SK-N-SH (cell line): ENCODE measurements at regions not wholly inside any gene's neighbourhood (a gene's known extent, or its start where the extent isn't known, plus 50 kb on each side); places are given as distances from the start of the nearest gene placed in this dataset.

Experiments used
- CTCF ChIA-PET: fragments of 300-600, 350-600 bp; formaldehyde crosslinking; extraction: SDS; loops from one replicate; lab custom pipeline; 2021; lab: Yijun Ruan, JAX
- POLR2A ChIA-PET: fragments of 350-600 bp; sonication (Branson Sonifier 250); formaldehyde crosslinking; extraction: SDS; loops from one replicate; lab custom pipeline; 2020; ENCODE audit warnings: antibody characterized with exemption, inconsistent platforms; lab: Yijun Ruan, JAX
- DNase-seq: peaks from one replicate; pipeline ENCODE4 v3.0.0; 2012
- H2AFZ ChIP-seq: fragments of 200-600 bp; sonication (generic); 2 replicates; pipeline ENCODE4 v1.8.1; 2016; ENCODE audit warnings: antibody characterized with exemption, mild to moderate bottlenecking, low read depth
- H3F3A ChIP-seq: fragments of 200-600 bp; sonication (generic); replicated peaks from 2 replicates; pipeline ENCODE3; 2016; ENCODE audit warnings: antibody characterized with exemption, mild to moderate bottlenecking; ENCODE audit not compliant: insufficient read depth
- H3K27ac ChIP-seq, 2 experiments: fragments of 200-500 bp in 1 of 2; fragments of 200-600 bp in 1 of 2; sonication (Bioruptor generic) in 1 of 2; sonication (generic), shearing (Covaris generic) in 1 of 2; 2 replicates each; pipeline versions ENCODE4 v1.5.1 to v1.6.1; 2014 to 2016; ENCODE audit warnings: low read depth in 2 of 2, inconsistent platforms in 1 of 2, low read length in 1 of 2, mild to moderate bottlenecking in 1 of 2, mixed read lengths in 1 of 2
- H3K27me3 ChIP-seq: fragments of 200-600 bp; sonication (generic), shearing (Covaris generic); 2 replicates; pipeline ENCODE4 v1.6.1; 2016; ENCODE audit warnings: mixed run types; ENCODE audit not compliant: insufficient read depth
- H3K36me3 ChIP-seq, 2 experiments: fragments of 200-500 bp in 1 of 2; fragments of 200-600 bp in 1 of 2; sonication (Bioruptor generic) in 1 of 2; sonication (generic) in 1 of 2; replicated peaks in 1 of 2; 2 replicates each; pipeline versions ENCODE3 to v1.5.1; 2014 to 2016; ENCODE audit warnings: low read length in 1 of 2, mild to moderate bottlenecking in 1 of 2; ENCODE audit not compliant: insufficient read depth in 2 of 2, control insufficient read depth in 1 of 2
- H3K4me1 ChIP-seq, 2 experiments: fragments of 200-500 bp in 1 of 2; fragments of 200-600 bp in 1 of 2; sonication (Bioruptor generic) in 1 of 2; sonication (generic), shearing (Covaris generic) in 1 of 2; 2 replicates each; pipeline versions ENCODE4 v1.5.1 to v1.6.1; 2014 to 2016; ENCODE audit warnings: low read depth in 1 of 2, low read length in 1 of 2, mixed run types in 1 of 2; ENCODE audit not compliant: insufficient read depth in 2 of 2, control insufficient read depth in 1 of 2
- H3K4me2 ChIP-seq: fragments of 200-600 bp; sonication (generic), shearing (Covaris generic); 2 replicates; pipeline ENCODE4 v1.6.1; 2017; ENCODE audit warnings: mixed run types
- H3K4me3 ChIP-seq, 2 experiments: fragments of 200-500 bp in 1 of 2; fragments of 200-600 bp in 1 of 2; sonication (Bioruptor generic) in 1 of 2; sonication (generic), shearing (Covaris generic) in 1 of 2; 2 replicates each; pipeline versions ENCODE4 v1.5.1 to v1.8.1; 2014 to 2016; ENCODE audit warnings: low read depth in 2 of 2, inconsistent platforms in 1 of 2, low read length in 1 of 2, mild to moderate bottlenecking in 1 of 2, mixed read lengths in 1 of 2, moderate library complexity in 1 of 2
- H3K79me2 ChIP-seq: fragments of 200-600 bp; sonication (generic); 2 replicates; pipeline ENCODE4 v1.8.1; 2017; ENCODE audit warnings: mild to moderate bottlenecking; ENCODE audit not compliant: insufficient read depth
- H3K9ac ChIP-seq: fragments of 200-600 bp; sonication (generic); 2 replicates; pipeline ENCODE4 v1.6.1; 2017; ENCODE audit warnings: mixed run types
- H3K9me2 ChIP-seq: fragments of 200-600 bp; sonication (generic); 2 replicates; pipeline ENCODE4 v1.6.1; 2017; ENCODE audit warnings: mixed run types
- H3K9me3 ChIP-seq: fragments of 200-600 bp; sonication (generic); 2 replicates; pipeline ENCODE4 v1.6.1; 2017; ENCODE audit warnings: mixed run types, mild to moderate bottlenecking, moderate library complexity
- H4K20me1 ChIP-seq: fragments of 200-600 bp; sonication (generic); 2 replicates; pipeline ENCODE4 v1.6.1; 2017; ENCODE audit warnings: mild to moderate bottlenecking, mixed run types; ENCODE audit not compliant: insufficient read depth
- CHD2 ChIP-seq: fragments of 150-350 bp; IDR thresholded peaks from 2 replicates; pipeline ENCODE4 v1.6.1; 2018; ENCODE audit warnings: low read length; ENCODE audit not compliant: partially characterized antibody
- CTCF ChIP-seq: fragments of 200-600 bp; sonication (generic); IDR thresholded peaks from 2 replicates; pipeline ENCODE4 v1.6.1; 2017; ENCODE audit warnings: antibody characterized with exemption, mild to moderate bottlenecking, moderate library complexity
- JUND ChIP-seq: IDR thresholded peaks from 2 replicates; pipeline ENCODE4 v1.4.0; 2012
- MXI1 ChIP-seq: IDR thresholded peaks from 2 replicates; pipeline ENCODE4 v1.6.1; 2012; ENCODE audit warnings: mild to moderate bottlenecking, low read depth, low read length, improper control_type of control experiment
- NFIC ChIP-seq: IDR thresholded peaks from 2 replicates; pipeline ENCODE4 v1.4.0; 2012; ENCODE audit warnings: borderline replicate concordance
- PBX3 ChIP-seq: IDR thresholded peaks from 2 replicates; pipeline ENCODE4; 2012
- POLR2AphosphoS5 ChIP-seq: IDR thresholded peaks from 2 replicates; pipeline ENCODE4 v1.6.1; 2012; ENCODE audit warnings: low read depth, low read length
- RCOR1 ChIP-seq: fragments of 150-350 bp; IDR thresholded peaks from 2 replicates; pipeline ENCODE4 v1.6.1; 2017; ENCODE audit warnings: antibody characterized with exemption, low read length
- SMC3 ChIP-seq: IDR thresholded peaks from 2 replicates; pipeline ENCODE4 v1.6.1; 2012; ENCODE audit warnings: low read depth, low read length, improper control_type of control experiment
- TCF12 ChIP-seq: IDR thresholded peaks from 2 replicates; pipeline ENCODE4 v1.4.0; 2012
- TEAD4 ChIP-seq: IDR thresholded peaks from 2 replicates; pipeline ENCODE4 v1.4.0; 2012; ENCODE audit warnings: mild to moderate bottlenecking, borderline replicate concordance; ENCODE audit not compliant: insufficient read depth
- USF1 ChIP-seq: IDR thresholded peaks from 2 replicates; pipeline ENCODE4 v1.4.0; 2012; ENCODE audit warnings: low read depth, borderline replicate concordance
- YY1 ChIP-seq: IDR thresholded peaks from 2 replicates; pipeline ENCODE4 v1.4.0; 2012; ENCODE audit warnings: low read depth, mild to moderate bottlenecking
- ZBTB33 ChIP-seq: IDR thresholded peaks from 2 replicates; pipeline ENCODE4 v1.4.0; 2012; ENCODE audit warnings: low read depth, borderline replicate concordance
- WGBS: methylation state at CpG from one replicate; pipeline ENCODE4 v1.1.6; 2017; ENCODE audit warnings: low lambda C conversion rate; 5-methylcytosine and 5-hydroxymethylcytosine counted together

- no peak for TF ChIP-seq RCOR1
- no peak for TF ChIP-seq TEAD4
- TF ChIP-seq CTCF = no peak
- TF ChIP-seq JUND = no peak
These were observed 318.5 kb downstream of the CDK5RAP2 start (continued) for GRCh38 chr9:120261419-120261818.

- POLR2A ChIA-PET = no interaction called here
- H3K4me1 ChIP-seq = no peaks in the 10 kb centered on the region
- H3K9me2 ChIP-seq = no peaks in the 10 kb centered on the region
- no peaks in the 10 kb centered on the region for H3K36me3 ChIP-seq
- no peak overlapping the region for H3K4me2 ChIP-seq
- no peaks in the 10 kb centered on the region for H4K20me1 ChIP-seq
- no peak overlapping the region for H3K4me3 ChIP-seq
- H2AFZ ChIP-seq = no peak overlapping the region
- no peaks in the 10 kb centered on the region for H3F3A ChIP-seq
- no peak for TF ChIP-seq YY1
- no peak for TF ChIP-seq CHD2
- TF ChIP-seq JUND = no peak
- no peak for TF ChIP-seq MXI1
- no peak for TF ChIP-seq TCF12
- no peak for TF ChIP-seq CTCF
- TF ChIP-seq SMC3 = no peak
- no peak for TF ChIP-seq TEAD4
- TF ChIP-seq PBX3 = no peak
- TF ChIP-seq POLR2AphosphoS5 = no peak
- TF ChIP-seq ZBTB33 = no peak
- no peak for TF ChIP-seq RCOR1
- no peak for TF ChIP-seq NFIC
- TF ChIP-seq USF1 = no peak
- H3K9me3 ChIP-seq = no peaks in the 10 kb centered on the region
- no peaks in the 10 kb centered on the region for H3K27me3 ChIP-seq
- H3K27ac ChIP-seq = no peak overlapping the region
- no peak for DNase-seq
- CTCF ChIA-PET = no interaction called here
- 25% methylated on average over 1 of the region's 1 CpG for WGBS
- H3K79me2 ChIP-seq = no peaks in the 10 kb centered on the region
- no peak overlapping the region for H3K9ac ChIP-seq
These were observed 320.9 kb downstream of the CDK5RAP2 start for GRCh38 chr9:120259100-120259499.
